NAMALWA (cell line): ENCODE measurements at regions not wholly inside any gene's neighbourhood (a gene's known extent, or its start where the extent isn't known, plus 50 kb on each side); places are given as distances from the start of the nearest gene placed in this dataset.
"Not testable (repeated sequence)": the region's sequence is repeated elsewhere in the genome, so short reads cannot be mapped to it uniquely, and the experiment has no call there.

Experiments used
- DNase-seq: peaks from one replicate; pipeline ENCODE4 v3.0.0-alpha.2; 2015; ENCODE audit warnings: low spot score

DNA sequence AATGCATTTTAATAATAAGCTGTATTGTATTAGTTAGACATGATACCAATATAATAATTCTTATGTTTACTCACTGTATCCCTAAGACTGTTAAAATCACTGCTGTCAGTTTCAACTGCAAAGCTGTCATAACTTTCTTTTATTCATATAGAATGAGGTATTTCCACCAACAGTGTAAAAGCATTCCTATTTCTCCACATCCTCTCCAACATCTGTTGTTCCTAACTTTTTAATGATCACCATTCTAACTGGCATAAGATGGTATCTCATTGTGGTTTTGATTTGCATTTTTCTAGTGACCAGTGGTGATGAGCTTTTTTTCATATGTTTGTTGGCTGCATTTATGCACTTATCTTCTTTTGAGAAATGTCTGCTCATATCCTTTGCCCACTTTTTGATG lies 177.6 kb upstream of the MME start:
- DNase-seq = not testable (repeated sequence)

DNA sequence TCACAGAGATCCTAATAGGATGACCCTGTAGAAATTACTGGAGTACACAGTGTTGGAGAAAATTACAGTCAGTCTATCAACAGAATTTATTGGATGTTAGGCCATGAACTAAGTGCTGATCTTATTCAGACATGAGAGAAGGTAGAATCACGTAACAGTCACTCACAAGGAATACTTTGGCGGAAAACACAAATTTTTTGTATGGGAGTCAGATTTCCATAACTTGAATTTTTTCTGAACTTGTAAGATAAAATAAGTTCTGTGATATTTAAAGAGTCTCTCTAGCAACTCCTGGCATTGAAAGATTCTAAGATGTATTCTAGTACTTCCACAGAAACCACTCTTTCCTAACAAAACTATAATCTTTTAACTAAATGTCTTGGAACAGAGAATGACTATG lies 178.8 kb upstream of the MME start:
- DNase-seq = no peak

DNA sequence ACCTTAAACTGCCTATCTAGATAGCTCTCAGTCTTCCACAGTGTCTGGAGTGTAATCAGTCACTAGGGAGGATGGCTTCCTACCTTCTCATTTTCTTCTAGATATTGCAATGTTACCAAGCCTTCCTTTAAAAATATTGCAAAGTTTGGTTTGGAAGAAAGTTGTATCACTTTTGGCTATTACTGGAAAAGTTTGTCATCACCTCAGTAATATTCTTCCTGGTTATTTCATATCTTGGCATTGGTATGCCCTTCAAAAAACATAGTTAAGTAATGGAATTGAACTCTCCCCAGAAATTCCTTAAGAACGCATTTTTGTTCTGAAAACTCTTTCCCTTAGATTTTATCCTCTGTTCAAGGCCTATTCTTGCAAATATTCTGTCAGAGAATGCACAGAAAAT lies 179.3 kb upstream of the MME start:
- no peak for DNase-seq

DNA sequence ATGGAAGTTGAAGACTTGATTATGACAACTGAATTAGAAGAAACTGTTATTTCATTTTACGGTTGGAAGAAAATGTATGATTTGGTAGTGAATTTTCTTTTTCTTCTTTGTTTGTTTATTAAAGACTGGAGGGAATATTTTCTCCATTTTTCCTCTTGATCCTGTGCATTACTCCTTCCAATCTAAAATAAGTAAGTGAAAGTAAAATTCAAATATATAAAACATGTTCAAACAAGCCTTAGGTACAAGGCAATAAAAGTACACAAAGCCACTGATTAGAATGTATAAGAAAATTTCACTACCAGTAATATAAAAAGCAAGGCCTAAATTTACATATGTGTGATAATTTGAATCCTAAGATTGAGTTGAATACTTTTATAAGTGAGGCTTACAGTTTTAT lies 181.2 kb upstream of the MME start:
- no peak for DNase-seq

DNA sequence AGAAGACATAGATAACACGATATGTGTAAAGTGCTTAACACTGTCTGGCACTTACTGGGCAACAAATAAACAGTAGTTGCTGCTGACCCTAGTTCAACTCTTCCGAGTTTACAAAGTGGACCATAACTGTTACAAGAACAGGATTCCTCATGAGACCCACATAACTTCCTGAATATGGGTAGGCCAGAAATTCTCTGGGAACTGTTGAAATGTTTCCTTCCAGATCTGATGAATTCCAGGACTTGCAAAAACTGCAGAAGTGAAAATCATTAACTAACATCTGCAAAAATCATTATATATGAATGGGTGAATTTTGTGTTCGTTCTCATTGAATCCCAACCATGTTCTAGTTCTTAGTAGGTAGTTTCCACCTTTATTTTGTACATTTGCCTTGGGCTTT lies 181.7 kb upstream of the MME start:
- no peak for DNase-seq

DNA sequence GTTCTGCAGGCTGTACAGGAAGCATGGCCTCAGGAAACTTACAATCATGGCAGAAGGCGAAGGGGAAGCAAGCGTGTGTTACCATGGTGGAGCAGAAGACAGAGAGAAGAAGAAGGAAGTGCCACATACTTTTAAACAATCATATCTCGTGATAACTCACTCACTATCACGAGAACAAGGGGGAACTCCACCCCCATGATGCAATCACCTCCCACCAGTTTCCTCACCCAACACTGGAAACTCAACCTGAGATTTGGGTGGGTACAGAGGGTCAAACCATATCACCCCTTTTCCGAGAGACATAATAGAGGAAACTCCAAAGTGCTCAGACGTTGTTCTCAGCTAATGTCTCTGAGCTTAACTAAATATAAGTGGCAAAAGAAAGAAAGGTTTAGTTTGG lies 186.3 kb upstream of the MME start:
- no peak for DNase-seq

DNA sequence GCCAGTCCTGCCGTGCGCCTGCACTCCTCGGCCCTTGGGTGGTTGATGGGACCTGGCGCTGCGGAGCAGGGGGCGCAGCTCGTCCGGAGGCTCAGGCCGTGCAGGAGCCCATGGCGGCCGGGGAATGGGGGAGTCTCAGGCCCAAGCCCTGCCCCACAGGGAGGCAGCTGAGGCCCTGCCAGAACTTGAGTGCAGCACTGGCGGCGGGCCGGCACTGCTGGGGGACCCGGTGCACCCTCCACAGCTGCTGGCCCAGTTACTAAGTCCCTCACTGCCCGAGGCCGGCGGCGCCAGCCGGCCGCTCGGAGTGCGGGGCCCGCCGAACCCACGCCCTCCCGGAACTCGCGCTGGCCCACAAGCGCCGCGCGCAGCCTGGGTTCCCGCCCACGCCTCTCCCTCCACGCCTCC lies 190.9 kb upstream of the MME start:
- no peak for DNase-seq

DNA sequence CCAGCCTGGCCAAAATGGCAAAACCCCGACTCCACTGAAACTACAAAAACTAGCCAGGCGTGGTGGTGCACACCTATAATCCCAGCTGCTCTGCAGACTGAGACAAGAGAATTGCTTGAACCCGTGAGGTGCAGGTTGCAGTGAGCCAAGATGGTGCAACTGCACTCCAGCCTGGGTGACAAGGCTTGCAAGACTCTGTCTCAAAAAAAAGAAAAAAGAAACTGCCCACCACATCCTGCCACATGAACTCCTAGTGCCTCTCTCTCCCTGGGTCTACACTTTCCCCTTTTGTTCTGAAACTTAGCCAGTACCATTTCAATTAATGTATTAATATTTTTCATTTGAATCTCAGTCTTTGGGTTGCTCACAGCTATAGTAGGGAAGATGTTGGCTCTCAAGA lies 192.2 kb upstream of the MME start:
- no peak for DNase-seq

DNA sequence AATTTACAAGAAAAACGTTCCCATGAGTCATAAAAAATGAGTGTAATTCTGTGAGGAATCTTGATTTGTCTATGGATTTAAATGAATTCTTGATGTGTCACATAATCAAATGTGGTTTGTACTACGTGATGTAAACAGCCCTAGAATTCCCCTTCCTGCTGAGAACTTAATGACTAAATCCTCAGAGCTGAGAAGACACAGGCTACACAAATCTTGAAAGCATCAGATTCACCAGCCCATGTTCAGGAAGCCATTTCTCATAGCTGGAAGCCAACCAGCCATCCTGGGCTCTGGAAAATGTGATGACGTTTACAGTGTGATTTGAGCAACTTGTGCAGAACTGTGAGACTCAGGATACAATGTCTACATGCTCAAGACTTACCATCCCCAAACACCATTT lies 193.7 kb upstream of the MME start:
- DNase-seq = no peak

DNA sequence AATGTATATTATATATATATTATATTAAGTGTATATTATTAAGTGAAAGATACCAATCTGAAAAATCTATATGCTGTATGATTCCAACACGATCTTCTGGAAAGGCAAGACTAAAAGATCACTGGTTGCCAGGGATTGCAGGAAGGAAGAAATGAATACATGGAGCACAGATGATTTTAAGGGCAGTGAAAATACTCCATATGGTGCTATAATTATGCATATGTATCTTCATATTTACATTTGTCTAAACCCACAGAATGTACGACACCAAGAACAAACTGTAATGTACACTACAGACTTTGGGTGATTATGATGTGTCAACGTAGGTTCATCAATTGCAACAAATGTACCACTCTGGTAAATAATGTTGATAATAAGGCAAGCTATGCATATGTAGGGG lies 194.7 kb upstream of the MME start:
- DNase-seq = no peak

DNA sequence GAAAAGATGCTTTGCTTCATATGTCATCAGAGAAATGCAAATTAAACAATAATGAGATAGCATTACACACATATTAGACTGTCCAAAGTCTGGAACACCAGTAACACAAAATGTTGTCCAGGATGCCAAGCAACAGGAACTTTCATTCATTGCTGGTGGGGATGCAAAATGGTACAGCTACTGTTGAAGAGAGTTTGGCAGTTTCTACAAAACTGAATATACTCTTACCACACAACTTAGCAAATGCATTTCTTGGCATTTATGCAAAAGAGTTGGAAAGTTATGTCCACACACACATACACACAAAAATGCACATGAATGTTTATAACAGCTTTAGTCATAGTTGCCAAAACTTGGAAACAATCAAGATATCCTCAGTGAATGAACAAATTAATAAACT lies 195.2 kb upstream of the MME start:
- DNase-seq = no peak

DNA sequence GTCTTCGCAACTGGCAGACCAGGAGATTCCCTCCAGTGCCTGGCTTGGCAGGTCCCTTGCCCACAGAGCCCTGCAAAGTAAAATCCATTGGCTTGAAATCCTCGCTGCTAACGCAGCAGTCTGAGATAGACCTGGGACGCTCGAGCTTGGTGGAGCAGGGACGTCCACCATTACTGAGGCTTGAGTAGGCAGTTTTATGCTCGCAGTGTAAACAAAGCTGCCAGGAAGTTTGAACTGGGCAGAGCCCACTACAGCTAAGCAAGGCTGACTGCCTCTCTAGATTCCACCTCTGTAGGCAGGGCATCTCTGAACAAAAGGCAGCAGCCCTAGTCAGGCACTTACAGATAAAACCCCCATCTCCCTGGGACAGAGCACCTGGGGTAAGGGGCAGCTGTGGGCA lies 205.0 kb upstream of the MME start:
- DNase-seq = no peak

DNA sequence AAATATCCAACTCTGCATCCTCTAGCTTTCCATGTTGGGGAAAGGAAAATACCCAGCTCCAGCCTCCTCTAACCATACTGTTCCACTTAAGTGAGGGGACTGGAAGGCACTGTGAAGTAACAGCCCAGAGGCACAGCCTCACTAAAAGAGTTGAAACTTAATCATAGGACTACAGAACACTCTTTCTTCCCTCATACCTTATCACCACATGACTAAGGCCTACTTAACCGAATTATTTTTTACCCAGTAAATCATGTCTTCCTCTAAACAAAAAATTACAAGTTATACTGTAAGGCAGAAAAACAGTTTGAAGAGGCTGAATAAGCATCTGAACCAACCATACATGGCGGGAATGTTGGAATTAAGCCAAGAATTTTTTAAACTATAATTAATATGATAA lies 207.4 kb upstream of the MME start:
- DNase-seq = no peak

DNA sequence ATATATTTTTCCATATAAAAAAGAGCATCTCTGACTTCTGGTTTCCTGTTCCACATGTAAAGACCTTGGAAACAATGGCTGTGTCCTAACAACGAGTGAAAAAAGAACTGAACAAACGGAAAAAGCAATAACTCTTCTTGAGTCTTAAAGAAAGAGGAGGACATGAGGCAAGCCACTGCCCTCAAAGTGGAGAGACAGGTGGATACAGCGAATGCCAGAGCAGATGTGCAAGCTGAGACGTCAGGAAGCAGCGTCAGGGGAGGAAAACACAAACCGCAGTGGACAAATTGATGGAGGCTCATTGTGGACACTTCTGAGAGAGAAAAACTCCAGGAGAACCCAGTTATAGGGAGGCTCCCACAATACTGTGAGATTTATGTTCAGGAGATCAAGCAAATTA lies 208.0 kb upstream of the MME start:
- DNase-seq = no peak

DNA sequence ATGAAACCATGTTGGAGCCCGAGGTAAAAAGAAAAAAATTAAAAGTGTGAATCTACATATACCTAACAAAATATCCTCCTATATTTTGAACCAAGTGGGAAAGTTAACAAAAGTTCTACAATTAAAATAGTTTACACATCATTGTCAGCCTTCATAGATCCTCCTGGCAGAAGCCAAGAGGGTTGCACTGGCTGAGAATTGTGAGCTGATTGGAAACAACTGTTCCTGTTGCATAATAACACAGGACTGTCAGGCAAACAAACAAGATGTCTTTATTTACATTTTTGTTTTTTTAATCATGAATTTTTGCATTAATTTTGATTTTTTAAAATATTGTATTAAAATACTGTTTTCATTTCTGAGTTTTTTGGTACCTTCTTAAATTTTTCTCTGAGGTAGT lies 215.2 kb upstream of the MME start:
- DNase-seq = no peak

DNA sequence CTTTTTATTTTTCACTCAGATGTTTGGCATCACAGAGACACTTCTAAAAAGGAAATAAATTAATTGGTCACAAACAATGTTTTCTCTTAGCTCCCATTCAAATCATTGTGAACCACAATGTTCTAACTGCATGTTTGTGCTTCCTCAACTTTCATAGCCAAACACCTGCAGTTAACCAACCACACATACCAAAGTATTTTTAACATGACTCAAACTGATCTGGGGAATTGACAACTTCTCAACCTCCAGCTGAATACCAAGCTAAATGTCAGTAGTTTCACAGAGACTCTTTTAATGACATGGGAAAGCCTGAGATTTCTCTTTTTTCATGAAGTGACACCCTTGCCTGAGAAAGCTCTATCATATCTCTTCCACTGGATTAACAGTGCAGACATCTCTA lies 217.9 kb upstream of the MME start:
- peak; percentile 92 for DNase-seq

DNA sequence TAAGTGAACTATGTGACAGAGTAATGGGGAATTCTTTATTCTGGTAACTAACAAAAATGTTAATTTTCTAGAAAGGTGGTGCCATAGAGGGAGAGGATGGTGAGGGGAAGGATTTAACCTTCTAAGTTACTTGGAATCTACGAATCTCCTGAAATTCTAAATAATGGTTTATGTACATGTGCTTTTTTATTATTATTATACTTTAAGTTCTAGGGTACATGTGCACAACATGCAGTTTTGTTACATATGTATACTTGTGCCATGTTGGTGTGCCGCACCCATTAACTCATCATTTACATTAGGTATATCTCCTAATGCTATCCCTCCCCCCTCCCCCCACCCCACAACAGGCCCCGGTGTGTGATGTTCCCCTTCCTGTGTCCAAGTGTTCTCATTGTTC lies 227.1 kb upstream of the MME start:
- DNase-seq = not testable (repeated sequence)

DNA sequence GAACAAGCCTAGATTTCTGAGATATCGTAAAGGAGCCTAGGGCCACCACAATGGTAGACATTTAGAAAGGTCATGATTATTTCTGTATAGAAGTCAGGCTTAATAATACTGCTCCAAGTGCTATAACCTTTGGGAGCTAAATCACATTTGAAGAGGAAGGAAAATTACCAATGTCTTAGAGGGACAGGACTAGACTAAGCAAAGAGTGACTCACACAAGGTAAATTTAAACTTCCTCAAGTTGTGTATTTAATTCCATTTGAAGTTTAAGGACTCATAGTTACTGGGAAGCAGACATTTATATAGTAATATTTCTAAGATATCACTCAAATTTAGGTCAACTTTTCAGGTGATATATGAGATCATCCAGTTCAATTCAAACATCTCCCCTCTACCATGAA lies 227.6 kb upstream of the MME start:
- no peak for DNase-seq

DNA sequence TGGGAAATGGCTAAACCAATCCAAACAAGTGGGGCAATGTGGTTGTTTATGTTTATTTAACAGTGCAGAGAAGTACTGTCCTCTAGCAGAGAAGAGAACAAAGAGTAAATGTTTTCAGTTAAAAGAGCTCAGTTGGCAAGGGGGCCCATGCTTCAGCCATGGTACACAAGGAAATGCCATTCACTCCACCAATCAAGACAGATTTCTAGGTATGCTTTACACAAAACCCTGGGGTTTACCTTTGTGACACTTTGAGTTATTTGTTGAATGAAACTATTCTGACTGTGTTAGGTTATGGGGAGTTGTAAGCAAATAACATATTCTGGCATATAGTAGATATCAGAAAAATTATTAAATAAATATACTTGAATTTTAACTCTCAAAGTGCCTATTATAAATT lies 228.5 kb upstream of the MME start:
- DNase-seq = no peak

DNA sequence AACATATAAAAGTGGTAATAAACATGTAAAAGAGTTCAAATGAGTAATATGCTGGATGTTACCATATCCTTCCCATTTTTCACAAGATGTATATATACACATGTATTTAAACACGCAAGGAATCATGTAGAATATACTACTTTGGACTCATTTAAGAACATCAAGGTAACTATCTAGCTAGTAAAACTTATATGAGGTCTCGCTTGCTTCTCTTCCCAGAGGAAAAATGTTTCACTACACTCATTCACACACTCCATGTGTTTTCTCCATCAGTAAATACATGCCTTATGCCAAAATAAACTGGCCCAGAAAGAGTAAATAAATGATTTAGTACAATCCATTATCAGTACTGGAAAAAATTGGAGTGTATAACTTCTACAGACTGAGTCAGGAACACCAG lies 229.2 kb upstream of the MME start:
- DNase-seq = no peak

DNA sequence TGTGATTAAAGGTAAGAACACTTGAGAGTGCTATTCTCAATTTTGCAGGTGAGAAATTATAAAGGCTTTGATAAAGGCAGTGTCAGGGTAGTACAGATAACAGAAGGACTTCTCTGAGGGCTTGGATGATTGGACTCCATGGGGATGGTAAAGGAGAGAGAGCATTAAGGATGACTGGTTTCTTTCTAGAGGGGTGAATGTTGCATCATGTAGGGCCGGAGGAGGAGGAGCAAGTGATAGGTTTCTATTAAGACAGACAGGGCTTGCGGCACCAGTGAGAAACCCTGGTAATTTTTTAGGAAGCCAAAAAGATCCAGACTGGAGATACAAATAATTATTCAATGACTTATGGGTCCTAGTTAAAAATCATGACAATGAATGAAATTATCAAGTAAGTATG lies 230.7 kb upstream of the MME start:
- no peak for DNase-seq

DNA sequence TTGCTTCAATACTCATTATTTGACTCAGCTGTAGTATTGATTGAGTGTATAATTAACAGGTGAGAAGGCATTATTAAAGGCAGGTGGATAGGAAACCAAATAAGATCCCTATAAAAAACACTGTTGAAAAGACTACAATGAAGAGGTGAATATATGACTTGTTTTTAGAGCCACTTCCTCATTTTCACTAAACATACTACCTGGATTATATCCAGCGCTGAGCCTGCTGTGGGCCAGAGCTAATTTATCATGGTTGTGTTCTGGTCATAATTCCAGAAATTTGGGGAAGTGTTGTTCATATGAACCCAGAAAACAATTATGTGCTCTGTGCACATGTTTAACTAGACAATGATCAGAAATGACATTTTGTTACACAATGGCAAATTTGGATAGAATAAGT lies 235.3 kb upstream of the MME start:
- DNase-seq = no peak

DNA sequence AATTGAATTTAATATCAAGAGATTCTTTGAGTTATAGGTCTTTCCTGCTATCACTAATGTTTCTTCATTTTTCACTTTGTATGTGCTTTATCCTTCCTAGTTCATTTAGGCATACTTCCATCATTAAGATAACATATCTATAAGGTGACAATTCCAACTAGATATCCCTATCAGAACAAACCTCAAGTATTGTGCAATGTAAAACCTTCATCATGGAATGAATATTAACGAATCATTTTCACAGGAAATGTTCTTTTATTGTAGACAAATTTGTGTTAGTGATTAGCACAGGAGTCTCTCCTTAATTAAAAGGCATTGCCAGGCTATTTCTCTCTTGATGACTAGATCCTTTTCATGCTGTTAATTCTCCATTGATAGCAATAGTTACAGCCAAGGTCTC lies 236.5 kb upstream of the MME start:
- no peak for DNase-seq

DNA sequence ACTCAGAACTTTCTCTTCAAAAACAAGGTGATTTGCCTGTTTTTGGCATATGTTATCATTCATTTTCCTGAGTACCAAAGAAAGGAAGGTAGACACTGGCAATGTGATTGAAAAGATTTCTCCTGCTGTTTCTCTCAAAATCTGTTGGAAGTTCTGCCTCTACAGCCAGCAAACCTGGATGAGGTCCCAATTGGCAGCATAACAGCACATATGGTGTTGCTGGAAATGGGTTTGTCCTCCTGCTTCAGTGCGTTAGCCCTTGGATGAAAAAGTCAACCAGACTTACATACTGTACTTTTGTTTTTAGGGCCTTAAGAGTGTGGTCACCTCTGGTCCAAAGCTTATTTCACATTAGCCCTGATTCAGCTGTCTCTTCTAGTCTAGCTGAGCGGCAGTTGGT lies 237.6 kb upstream of the MME start:
- DNase-seq = no peak

DNA sequence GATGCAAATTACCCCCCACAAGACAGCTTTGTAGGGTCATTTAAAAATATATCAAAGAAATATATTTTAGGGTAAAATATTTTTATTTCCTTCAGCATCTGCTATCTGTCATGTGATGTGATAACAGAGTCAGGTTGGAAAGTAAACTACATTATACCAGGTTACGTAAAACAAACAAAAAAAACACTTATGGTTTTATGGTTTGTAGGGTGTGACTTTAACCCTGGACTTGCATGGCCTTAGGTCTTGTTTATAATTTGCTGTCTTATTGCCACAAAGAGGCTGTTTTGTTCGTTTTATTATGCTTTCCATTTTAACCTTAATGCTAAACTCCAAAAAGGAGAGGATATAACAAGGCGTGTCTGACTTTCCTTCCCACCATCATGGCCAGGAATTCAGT lies 244.5 kb upstream of the MME start:
- DNase-seq = no peak

DNA sequence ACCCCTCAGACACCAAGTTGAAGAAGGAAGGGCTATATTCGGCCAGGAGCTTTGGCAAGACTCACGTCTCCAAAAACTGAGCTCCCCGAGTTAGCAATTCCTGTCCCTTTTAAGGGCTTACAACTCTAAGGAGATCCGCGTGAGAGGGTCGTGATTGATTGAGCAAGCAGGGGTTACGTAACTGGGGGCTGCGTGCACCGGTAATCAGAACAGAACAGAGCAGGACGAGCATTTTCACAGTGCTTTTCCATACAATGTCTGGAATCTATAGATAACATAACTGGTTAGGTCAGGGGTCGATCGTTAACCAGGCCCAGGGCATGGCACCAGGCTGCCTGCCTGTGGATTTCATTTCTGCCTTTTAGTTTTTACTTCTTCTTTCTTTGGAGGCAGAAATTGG lies 245.3 kb upstream of the MME start:
- DNase-seq = not testable (repeated sequence)
